ENCODE measurements at regions not wholly inside any gene's neighbourhood (a gene's known extent, or its start where the extent isn't known, plus 50 kb on each side); places are given as distances from the start of the nearest gene placed in this dataset.

DNA sequence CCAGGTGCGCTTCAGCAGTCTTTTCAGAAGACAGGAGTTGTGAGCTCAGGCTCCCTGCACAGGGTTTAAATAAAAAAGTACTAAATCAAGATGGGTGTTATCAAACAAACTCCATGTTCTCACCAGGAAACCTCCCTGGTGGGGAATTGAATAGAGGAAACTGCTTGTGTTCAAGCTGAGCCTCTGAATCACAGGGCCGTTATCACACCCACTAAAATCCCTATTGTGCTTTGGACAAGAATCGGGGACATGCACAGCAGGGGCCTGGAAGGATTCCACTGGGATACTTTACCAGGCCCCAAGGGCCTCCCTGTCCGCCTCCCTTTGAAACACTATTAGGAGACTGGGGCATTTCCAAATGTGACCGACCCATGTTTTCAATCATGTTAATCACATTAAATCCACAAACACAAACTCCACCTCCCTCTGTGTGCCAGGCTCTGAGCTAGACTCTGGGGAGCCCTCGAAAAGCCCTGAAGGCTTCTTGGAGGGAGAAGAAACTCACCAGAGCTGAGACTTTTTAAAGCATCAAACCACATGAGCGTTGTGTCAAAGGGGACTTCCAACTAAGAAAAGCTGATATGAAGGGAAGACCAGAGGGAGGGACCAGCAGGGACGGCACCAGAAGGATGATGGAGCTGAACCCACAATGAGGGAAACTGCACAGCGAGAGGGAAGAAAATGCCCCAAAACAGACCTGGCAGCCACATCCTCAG lies 458.7 kb upstream of the ID2 start:
- TF ChIP-seq POLR2A (IDR thresholded peaks at IDR 0.05), result no peak
- TF ChIP-seq, protein P1, sequence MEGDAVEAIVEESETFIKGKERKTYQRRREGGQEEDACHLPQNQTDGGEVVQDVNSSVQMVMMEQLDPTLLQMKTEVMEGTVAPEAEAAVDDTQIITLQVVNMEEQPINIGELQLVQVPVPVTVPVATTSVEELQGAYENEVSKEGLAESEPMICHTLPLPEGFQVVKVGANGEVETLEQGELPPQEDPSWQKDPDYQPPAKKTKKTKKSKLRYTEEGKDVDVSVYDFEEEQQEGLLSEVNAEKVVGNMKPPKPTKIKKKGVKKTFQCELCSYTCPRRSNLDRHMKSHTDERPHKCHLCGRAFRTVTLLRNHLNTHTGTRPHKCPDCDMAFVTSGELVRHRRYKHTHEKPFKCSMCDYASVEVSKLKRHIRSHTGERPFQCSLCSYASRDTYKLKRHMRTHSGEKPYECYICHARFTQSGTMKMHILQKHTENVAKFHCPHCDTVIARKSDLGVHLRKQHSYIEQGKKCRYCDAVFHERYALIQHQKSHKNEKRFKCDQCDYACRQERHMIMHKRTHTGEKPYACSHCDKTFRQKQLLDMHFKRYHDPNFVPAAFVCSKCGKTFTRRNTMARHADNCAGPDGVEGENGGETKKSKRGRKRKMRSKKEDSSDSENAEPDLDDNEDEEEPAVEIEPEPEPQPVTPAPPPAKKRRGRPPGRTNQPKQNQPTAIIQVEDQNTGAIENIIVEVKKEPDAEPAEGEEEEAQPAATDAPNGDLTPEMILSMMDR (IDR thresholded peaks at IDR 0.05), result no peak
- TF ChIP-seq POLR2AphosphoS5 (IDR thresholded peaks at IDR 0.05), result no peak
